HL-60 (cell line): ENCODE measurements at regions not wholly inside any gene's neighbourhood (a gene's known extent, or its start where the extent isn't known, plus 50 kb on each side); places are given as distances from the start of the nearest gene placed in this dataset.

Source experiments
- DNase-seq, 2 experiments: peaks; one replicate each; pipeline ENCODE4 v3.0.0-alpha.2; 2010 to 2020; ENCODE audit warnings: low read depth in 1 of 2, low spot score in 1 of 2
- H3K27ac ChIP-seq: fragments of 250-450 bp; sonication (Bioruptor Pico); replicated peaks from 2 replicates; pipeline ENCODE4 v1.5.1; 2020; ENCODE audit warnings: mild to moderate bottlenecking, moderate library complexity
- H3K27me3 ChIP-seq: fragments of 250-450 bp; sonication (Bioruptor Pico); 2 replicates; pipeline ENCODE4 v1.5.1; 2021; ENCODE audit warnings: mild to moderate bottlenecking, moderate library complexity; ENCODE audit not compliant: insufficient read depth, poor library complexity, severe bottlenecking
- H3K4me3 ChIP-seq: replicated peaks from 2 replicates; pipeline ENCODE4 v1.5.1; 2011; ENCODE audit warnings: mild to moderate bottlenecking, control low read depth, low read length; ENCODE audit not compliant: insufficient read depth
- CTCF ChIP-seq: IDR thresholded peaks from one replicate; pipeline ENCODE4 v1.5.1; 2011; ENCODE audit warnings: low read length, control low read depth, inconsistent platforms; ENCODE audit not compliant: insufficient read depth
- GABPA ChIP-seq: IDR thresholded peaks from 2 replicates; pipeline ENCODE4 v1.6.1; 2012; ENCODE audit warnings: low read depth
- POLR2AphosphoS5 ChIP-seq: IDR thresholded peaks from 2 replicates; pipeline ENCODE4 v1.6.1; 2012; ENCODE audit warnings: low read depth
- REST ChIP-seq: IDR thresholded peaks from 2 replicates; pipeline ENCODE4 v1.6.1; 2012; ENCODE audit warnings: low read depth; ENCODE audit not compliant: insufficient replicate concordance
- SPI1 ChIP-seq: IDR thresholded peaks from 2 replicates; pipeline ENCODE4 v1.6.1; 2012; ENCODE audit warnings: low read depth, mild to moderate bottlenecking, borderline replicate concordance

- no peak for TF ChIP-seq CTCF
- TF ChIP-seq POLR2AphosphoS5: no peak
- TF ChIP-seq GABPA: no peak
- no peak for DNase-seq
- Histone ChIP-seq H3K27me3 (no peaks in the 10 kb centered on the region), H3K27ac (no peak overlapping the region), H3K4me3 (no peak overlapping the region)
Measured at GRCh38 chr1:29517251-29518086, 281.1 kb downstream of the PTPRU start.

GRCh38 chr1:29516063-29516820 is 279.9 kb downstream of the PTPRU start:
- TF ChIP-seq CTCF (no peak), POLR2AphosphoS5 (no peak), REST (no peak), SPI1 (no peak), GABPA (no peak)
- Histone ChIP-seq H3K4me3 (no peak overlapping the region), H3K27me3 (no peaks in the 10 kb centered on the region), H3K27ac (no peak overlapping the region)
- DNase-seq: no peak

- TF ChIP-seq GABPA: no peak
- no peak for TF ChIP-seq POLR2AphosphoS5
- DNase-seq: no peak
- Histone ChIP-seq H3K27ac (no peak overlapping the region), H3K4me3 (no peak overlapping the region), H3K27me3 (no peaks in the 10 kb centered on the region)
Measured at GRCh38 chr1:29515170-29515955, 279.0 kb downstream of the PTPRU start.

GRCh38 chr1:29514361-29515169 is 278.2 kb downstream of the PTPRU start:
- TF ChIP-seq SPI1 (no peak), POLR2AphosphoS5 (no peak), REST (no peak), CTCF (no peak), GABPA (no peak)
- no peaks in the 10 kb centered on the region for H3K27me3 ChIP-seq
- no peak overlapping the region for H3K4me3 ChIP-seq
- no peak for DNase-seq
- no peak overlapping the region for H3K27ac ChIP-seq
